ENCODE measurements at regions not wholly inside any gene's neighbourhood (a gene's known extent, or its start where the extent isn't known, plus 50 kb on each side); places are given as distances from the start of the nearest gene placed in this dataset.

DNA sequence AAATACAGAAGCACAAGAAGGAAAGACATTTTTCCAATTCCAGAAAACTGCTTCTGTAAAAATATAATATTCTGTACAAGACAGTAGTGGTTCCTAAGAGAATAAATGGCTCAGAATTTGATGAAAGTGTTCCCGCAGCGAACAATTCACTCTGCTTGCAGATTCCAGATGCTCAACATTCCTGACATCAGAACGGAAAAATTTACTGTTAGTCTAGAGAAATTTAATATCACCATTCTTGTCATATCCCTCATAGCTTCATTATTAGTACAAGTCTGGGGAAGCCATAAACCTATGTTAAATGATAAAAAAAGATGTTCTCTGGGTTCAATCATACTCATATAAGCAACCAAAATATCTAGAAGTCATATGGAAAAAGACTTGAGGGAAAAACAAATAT is 83.6 kb downstream of the MPP7 start:
- H3K27ac Mint-ChIP-seq, result no peak overlapping the region
- CTCF ChIA-PET, result interaction anchor here (1.4 to 2.9 kb wide), 3 partner anchors 22 to 175 kb away, joined by 4 to 25 read pairs (median 8); no protein-coding TSS in a partner anchor
- H3K4me1 Mint-ChIP-seq, result peaks cover 39% of the 10 kb centered on the region
- POLR2A ChIA-PET, result no interaction called here
- ATAC-seq (no peak), DNase-seq (no peak)
- no peak overlapping the region for H3K4me3 Mint-ChIP-seq
- no peaks in the 10 kb centered on the region for H3K9me3 Mint-ChIP-seq (ENCODE audit: low read depth)
- intact Hi-C loops (cut with DNase I, micrococcal nuclease), result loop anchor here in 1 of 2 experiments (2.0 kb wide), 1 partner anchor 40 kb away; no protein-coding TSS in a partner anchor
- H3K36me3 Mint-ChIP-seq (ENCODE audit: low read depth), result peaks cover 2% of the 10 kb centered on the region
- no peaks in the 10 kb centered on the region for H3K27me3 Mint-ChIP-seq

DNA sequence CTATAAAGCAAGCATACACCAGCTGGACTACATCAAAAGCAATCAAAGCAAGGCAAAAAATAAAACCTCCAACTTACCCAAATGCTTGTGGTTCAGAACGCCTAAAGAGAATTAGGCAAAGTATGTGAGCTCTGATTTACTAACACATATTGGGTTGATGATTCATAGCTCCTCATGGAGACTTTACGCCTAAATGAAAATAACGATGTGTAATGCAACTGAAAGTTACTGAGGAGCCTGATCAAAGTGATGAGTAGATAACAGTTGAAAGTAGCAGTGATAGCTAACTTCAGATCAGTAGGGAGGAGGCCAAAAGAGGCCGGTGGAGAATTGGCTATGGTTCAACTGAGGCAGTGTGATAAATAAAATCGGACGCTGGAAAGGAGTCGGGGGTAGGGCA is 85.0 kb downstream of the MPP7 start:
- Mint-ChIP-seq H3K27me3 (no peaks in the 10 kb centered on the region), H3K4me3 (no peak overlapping the region), H3K9me3 (ENCODE audit: low read depth) (no peaks in the 10 kb centered on the region), H3K27ac (no peak overlapping the region), H3K36me3 (ENCODE audit: low read depth) (peaks cover 6% of the 10 kb centered on the region), H3K4me1 (peaks cover 39% of the 10 kb centered on the region)
- CTCF ChIA-PET, result interaction anchor here (0.8 to 1.7 kb wide), 6 partner anchors 24 to 176 kb away, joined by 3 to 11 read pairs (median 3); no protein-coding TSS in a partner anchor
- DNase-seq, result peak; percentile 39
- peak; percentile 98 for ATAC-seq
- POLR2A ChIA-PET, result interaction anchor here (0.5 to 1.0 kb wide), 2 partner anchors 108 to 117 kb away, joined by 3 to 4 read pairs; no protein-coding TSS in a partner anchor
- intact Hi-C loops (cut with DNase I, micrococcal nuclease), result loop anchor here (1.0 to 2.0 kb wide), 3 partner anchors 39 to 476 kb away; no protein-coding TSS in a partner anchor

DNA sequence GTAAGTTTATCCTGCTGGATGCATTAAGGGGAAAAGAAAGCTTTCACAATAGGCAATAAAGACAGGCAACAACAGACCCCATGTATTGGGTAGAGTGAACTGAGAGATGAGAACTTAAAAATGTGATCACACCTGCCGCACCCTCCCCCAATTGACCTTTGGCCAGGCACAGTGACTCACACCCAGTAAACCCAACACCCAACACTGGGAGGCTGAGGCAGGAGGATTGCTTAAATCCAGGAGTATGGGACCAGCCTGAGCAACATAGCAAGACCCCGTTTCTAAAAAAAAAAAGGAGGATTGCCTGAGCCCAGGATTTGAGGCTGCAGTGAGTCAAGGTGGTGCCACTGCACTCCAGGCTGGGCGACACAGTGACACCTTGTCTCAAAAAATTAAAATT is 86.9 kb downstream of the MPP7 start:
- Mint-ChIP-seq H3K4me1 (peaks cover 39% of the 10 kb centered on the region), H3K27ac (no peak overlapping the region), H3K36me3 (ENCODE audit: low read depth) (peaks cover 6% of the 10 kb centered on the region), H3K9me3 (ENCODE audit: low read depth) (no peaks in the 10 kb centered on the region), H3K4me3 (no peak overlapping the region), H3K27me3 (no peaks in the 10 kb centered on the region)
- ChIA-PET CTCF (no interaction called here), POLR2A (interaction anchor here (0.6 kb wide), 1 partner anchor 23 kb away, joined by 3 read pairs; no protein-coding TSS in a partner anchor)
- DNase-seq (peak; percentile 20), ATAC-seq (no peak)
- intact Hi-C loops (cut with DNase I, micrococcal nuclease), result no loop called here

DNA sequence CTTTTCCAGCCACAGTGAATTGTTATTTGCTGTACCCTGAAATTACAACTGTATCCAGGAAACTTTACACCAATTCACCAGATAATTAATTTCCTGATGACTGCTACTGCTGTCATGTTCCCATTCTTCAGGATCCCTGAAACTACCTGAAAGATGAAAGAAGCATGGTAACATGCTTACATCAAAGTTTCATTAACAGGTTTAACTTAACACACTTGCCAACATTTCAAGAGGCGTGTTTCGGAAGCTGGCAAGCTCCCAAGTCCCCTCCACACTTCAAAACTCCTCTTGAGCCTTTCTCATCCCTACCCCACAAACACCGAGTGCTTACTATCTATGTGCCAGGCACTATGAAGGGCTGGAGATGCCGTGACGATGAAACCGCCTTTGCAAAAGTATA is 88.6 kb downstream of the MPP7 start:
- Mint-ChIP-seq H3K27me3 (no peaks in the 10 kb centered on the region), H3K36me3 (ENCODE audit: low read depth) (peaks cover 9% of the 10 kb centered on the region), H3K4me3 (no peak overlapping the region), H3K9me3 (ENCODE audit: low read depth) (no peaks in the 10 kb centered on the region), H3K27ac (no peak overlapping the region), H3K4me1 (peaks cover 32% of the 10 kb centered on the region)
- intact Hi-C loops (cut with DNase I, micrococcal nuclease), result no loop called here
- CTCF ChIA-PET, result interaction anchor here (2.0 kb wide), 1 partner anchor 27 kb away, joined by 5 read pairs; no protein-coding TSS in a partner anchor
- no peak for ATAC-seq
- POLR2A ChIA-PET, result no interaction called here
- no peak for DNase-seq

DNA sequence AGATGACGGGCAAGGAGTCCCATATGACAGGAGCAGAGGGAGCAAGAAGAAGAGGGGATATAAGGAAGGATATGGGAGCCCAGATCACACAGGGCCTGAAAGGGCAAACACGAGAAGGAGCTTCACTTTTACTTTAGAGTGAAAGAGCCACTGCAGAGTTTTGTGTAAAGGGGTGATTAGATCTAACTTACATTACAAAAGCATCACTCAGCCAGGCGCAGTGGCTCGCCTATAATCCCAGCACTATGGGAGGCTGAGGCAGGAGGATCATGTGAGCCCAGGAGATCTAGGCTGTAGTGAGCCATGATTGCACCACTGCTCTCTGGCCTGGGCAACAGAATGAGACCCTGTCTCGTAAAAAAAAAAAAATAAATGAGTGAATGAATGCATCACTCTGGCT is 91.1 kb downstream of the MPP7 start:
- ChIA-PET CTCF (no interaction called here), POLR2A (no interaction called here)
- H3K27ac Mint-ChIP-seq, result no peak overlapping the region
- no peak for ATAC-seq
- peaks cover 19% of the 10 kb centered on the region for H3K36me3 Mint-ChIP-seq (ENCODE audit: low read depth)
- H3K9me3 Mint-ChIP-seq (ENCODE audit: low read depth), result peaks cover 3% of the 10 kb centered on the region
- no peaks in the 10 kb centered on the region for H3K27me3 Mint-ChIP-seq
- intact Hi-C loops (cut with DNase I, micrococcal nuclease), result no loop called here
- no peak overlapping the region for H3K4me3 Mint-ChIP-seq
- H3K4me1 Mint-ChIP-seq, result peaks cover 10% of the 10 kb centered on the region
- DNase-seq, result no peak

DNA sequence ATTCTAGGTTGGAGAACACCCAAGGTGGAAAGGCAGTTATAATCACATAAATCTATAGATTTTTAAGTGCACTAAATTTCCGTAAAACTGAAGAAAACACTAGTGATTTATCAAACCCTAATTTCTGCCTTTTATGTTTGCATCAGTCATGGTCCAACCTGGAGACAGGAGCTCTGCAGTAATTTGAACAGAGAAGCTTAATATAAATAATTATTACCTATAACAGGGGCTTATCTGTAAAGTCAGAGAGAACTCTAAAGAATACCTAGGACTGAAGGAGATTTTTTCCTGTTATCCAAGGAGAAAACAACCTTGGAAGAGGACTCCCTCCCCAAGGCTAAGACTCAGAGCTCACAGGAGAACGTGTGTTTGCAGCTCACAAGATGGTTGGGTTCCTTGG is 95.1 kb downstream of the MPP7 start:
- ChIA-PET CTCF (interaction anchor here (0.6 kb wide), 1 partner anchor 19 kb away, joined by 5 read pairs; no protein-coding TSS in a partner anchor), POLR2A (no interaction called here)
- no peak for DNase-seq
- Mint-ChIP-seq H3K4me3 (no peak overlapping the region), H3K27ac (no peak overlapping the region), H3K4me1 (no peaks in the 10 kb centered on the region), H3K27me3 (no peaks in the 10 kb centered on the region), H3K36me3 (ENCODE audit: low read depth) (peaks cover 18% of the 10 kb centered on the region), H3K9me3 (ENCODE audit: low read depth) (peaks cover 3% of the 10 kb centered on the region)
- intact Hi-C loops (cut with DNase I, micrococcal nuclease), result no loop called here
- ATAC-seq, result no peak

DNA sequence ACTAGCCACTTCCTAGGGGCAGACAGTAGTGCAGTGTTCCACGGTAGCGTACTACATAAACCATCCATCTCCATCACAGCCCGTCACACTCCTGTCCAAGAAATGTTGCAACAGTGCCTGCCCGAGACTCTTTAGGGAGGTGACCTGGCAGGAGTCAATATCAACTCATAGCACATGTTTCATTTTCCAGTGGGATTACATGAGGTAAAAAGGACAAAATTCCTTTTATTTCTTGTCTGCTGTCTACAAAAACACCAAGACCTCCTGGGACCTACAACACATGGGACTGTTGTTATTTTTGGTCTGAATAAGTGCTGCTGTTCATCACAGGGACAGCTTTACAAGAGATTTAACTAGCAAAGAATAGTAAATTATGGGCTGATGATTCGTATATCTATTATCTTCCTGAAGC is 99.9 kb downstream of the MPP7 start:
- DNase-seq, result no peak
- intact Hi-C loops (cut with DNase I, micrococcal nuclease), result no loop called here
- ChIA-PET CTCF (no interaction called here), POLR2A (no interaction called here)
- H3K4me1 Mint-ChIP-seq, result no peaks in the 10 kb centered on the region
- H3K4me3 Mint-ChIP-seq, result no peak overlapping the region
- no peak overlapping the region for H3K27ac Mint-ChIP-seq
- no peaks in the 10 kb centered on the region for H3K9me3 Mint-ChIP-seq (ENCODE audit: low read depth)
- ATAC-seq, result no peak
- no peaks in the 10 kb centered on the region for H3K27me3 Mint-ChIP-seq
- peaks cover 12% of the 10 kb centered on the region for H3K36me3 Mint-ChIP-seq (ENCODE audit: low read depth)

DNA sequence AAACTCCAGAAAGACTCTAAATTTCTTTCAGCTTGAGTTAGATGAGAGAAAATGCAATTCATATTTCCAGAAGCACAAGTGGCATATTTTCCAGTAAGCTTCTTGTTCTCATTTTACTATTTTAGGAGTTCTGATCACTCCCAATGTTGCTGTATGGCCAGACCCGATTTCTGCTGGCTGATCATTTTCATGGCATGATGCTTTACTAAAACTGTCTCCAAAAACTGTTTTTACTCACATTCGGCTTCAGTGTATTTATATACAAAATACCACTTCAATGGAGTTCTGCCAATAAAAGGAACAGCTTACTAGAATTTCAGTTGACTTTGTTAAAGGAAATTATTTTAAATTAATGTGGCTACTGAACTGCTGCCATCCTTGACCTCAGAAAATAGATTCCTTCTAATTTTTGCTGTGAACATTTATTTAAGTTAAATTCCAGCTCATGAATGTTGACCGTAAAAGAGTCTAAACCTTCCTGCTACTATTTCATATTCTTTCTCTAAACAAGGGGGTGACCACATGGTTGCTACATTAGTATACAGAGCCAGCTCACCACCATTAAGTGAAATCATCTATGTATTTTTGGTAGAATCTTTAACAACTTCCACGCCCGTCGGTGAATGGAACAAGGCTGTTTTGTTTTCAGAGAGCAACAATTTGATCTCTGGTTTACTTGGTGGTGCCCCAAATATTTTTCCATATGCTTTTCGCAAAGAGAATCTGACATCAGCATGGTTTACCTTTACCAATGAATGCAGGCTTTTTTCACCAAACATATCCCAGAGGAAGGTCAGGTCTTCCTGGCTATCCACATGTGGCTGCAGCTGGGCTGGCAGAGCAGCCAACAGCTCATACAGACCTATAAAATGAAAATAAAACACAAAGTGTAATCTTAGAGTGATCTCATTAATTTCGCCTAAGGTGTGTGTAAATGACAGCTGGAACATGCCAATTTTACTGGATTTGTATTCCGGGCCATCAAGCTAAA is 101.2 kb downstream of the MPP7 start:
- intact Hi-C loops (cut with DNase I, micrococcal nuclease), result no loop called here
- CTCF ChIA-PET, result interaction anchor here (0.6 to 1.4 kb wide), 4 partner anchors 18 to 467 kb away, joined by 3 to 6 read pairs (median 4); no protein-coding TSS in a partner anchor
- Mint-ChIP-seq H3K4me1 (no peaks in the 10 kb centered on the region), H3K9me3 (ENCODE audit: low read depth) (no peaks in the 10 kb centered on the region), H3K4me3 (no peak overlapping the region), H3K27me3 (no peaks in the 10 kb centered on the region), H3K36me3 (ENCODE audit: low read depth) (peaks cover 12% of the 10 kb centered on the region), H3K27ac (no peak overlapping the region)
- POLR2A ChIA-PET, result no interaction called here
- no peak for ATAC-seq
- no peak for DNase-seq

DNA sequence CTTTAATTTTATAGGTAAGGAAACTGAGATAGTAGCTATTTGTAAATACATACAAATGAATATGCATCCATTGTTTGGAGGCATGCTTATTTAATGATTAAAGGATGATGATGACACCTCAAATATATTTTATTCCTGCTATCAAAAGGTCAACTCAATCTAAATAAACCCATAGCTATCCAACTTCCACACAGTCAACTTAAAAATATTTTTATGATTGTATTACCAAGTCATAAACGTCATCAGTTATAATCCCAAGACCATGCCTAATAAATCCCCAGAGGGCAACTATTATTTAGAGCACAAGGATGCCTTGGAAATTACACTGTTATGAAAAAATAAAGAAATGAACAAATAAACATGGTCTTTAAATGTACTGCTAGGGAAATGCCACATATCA is 102.1 kb downstream of the MPP7 start:
- intact Hi-C loops (cut with DNase I, micrococcal nuclease), result no loop called here
- Mint-ChIP-seq H3K36me3 (ENCODE audit: low read depth) (peaks cover 10% of the 10 kb centered on the region), H3K9me3 (ENCODE audit: low read depth) (no peaks in the 10 kb centered on the region), H3K27me3 (no peaks in the 10 kb centered on the region), H3K27ac (no peak overlapping the region), H3K4me3 (no peak overlapping the region), H3K4me1 (no peaks in the 10 kb centered on the region)
- ATAC-seq (no peak), DNase-seq (no peak)
- CTCF ChIA-PET, result interaction anchor here (1.1 kb wide), 1 partner anchor 240 kb away, joined by 3 read pairs; no protein-coding TSS in a partner anchor
- POLR2A ChIA-PET, result no interaction called here

DNA sequence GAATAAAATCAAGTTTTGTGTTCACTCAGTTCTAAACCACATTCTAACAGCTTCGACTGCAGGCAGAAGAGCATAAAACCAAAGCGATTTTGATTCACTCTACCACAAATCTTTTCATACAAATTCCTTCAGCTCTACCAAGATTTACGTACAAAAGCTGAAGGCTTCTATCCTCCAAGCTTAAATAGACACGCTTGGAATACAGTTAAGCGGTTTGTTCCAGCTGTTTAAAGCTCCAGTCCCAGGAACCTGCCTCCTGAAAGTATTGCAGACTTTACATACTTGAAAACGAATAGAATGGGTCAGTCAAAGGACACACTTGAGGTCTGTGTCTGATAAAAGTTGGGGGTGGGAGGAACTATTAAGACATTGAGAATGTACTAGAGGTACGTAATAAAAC is 102.9 kb downstream of the MPP7 start:
- ATAC-seq, result no peak
- Mint-ChIP-seq H3K27me3 (no peaks in the 10 kb centered on the region), H3K27ac (no peak overlapping the region), H3K9me3 (ENCODE audit: low read depth) (no peaks in the 10 kb centered on the region), H3K4me3 (no peak overlapping the region), H3K36me3 (ENCODE audit: low read depth) (peaks cover 14% of the 10 kb centered on the region), H3K4me1 (no peaks in the 10 kb centered on the region)
- CTCF ChIA-PET, result interaction anchor here (1.1 to 2.1 kb wide), 2 partner anchors 10 to 239 kb away, joined by 3 to 6 read pairs; no protein-coding TSS in a partner anchor
- POLR2A ChIA-PET, result no interaction called here
- intact Hi-C loops (cut with DNase I, micrococcal nuclease), result no loop called here
- no peak for DNase-seq

DNA sequence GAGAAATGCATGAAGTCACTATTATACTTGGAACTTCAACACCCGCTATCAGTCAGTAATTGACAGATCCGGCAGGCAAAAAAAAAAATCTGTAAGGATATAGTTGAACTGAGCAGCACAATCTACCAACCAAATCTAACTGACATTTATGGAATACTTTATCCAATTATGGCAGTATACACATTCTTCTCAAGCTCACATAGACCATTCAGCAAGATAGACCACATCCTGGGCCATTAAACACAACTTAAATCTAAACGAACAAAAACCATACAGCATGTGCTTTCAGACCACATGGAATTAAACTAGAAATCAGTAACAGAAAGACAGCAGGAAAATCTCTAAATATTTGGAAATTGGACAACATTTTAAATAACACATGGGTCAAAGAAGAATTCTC is 112.7 kb downstream of the MPP7 start:
- ATAC-seq, result no peak
- intact Hi-C loops (cut with DNase I, micrococcal nuclease), result no loop called here

DNA sequence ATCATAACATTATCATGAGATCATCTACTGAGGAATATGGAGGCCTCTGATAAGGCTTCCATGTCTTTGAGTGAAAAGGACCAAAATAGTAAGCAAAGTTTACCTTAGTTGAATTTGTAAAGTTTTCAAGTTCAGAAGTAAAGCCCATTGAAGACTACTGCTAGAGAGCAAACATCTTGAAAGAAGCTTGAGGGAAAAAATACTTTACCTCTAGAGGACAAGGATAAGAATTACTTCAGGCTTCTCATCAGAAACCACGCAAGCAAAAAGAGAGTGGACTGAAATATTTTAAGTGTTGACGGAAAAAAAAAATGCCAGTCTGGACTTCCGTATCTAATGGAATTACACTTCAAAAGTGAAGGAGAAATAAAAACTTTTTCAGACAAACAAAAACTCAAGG is 114.3 kb downstream of the MPP7 start:
- POLR2A ChIA-PET, result no interaction called here
- Mint-ChIP-seq H3K9me3 (ENCODE audit: low read depth) (no peaks in the 10 kb centered on the region), H3K4me3 (no peak overlapping the region), H3K36me3 (ENCODE audit: low read depth) (peaks cover 3% of the 10 kb centered on the region), H3K4me1 (peaks cover 25% of the 10 kb centered on the region), H3K27ac (no peak overlapping the region), H3K27me3 (no peaks in the 10 kb centered on the region)
- DNase-seq (no peak), ATAC-seq (no peak)
- intact Hi-C loops (cut with DNase I, micrococcal nuclease), result no loop called here
- CTCF ChIA-PET, result interaction anchor here (0.6 to 1.3 kb wide), 2 partner anchors 19 to 53 kb away, joined by 4 to 5 read pairs; no protein-coding TSS in a partner anchor

More for the DNA sequence above, 112.7 kb downstream of the MPP7 start:
- CTCF ChIA-PET, result no interaction called here
- Mint-ChIP-seq H3K27me3 (no peaks in the 10 kb centered on the region), H3K36me3 (ENCODE audit: low read depth) (peaks cover 9% of the 10 kb centered on the region), H3K4me3 (no peak overlapping the region), H3K9me3 (ENCODE audit: low read depth) (no peaks in the 10 kb centered on the region), H3K27ac (no peak overlapping the region), H3K4me1 (peaks cover 25% of the 10 kb centered on the region)
- no peak for DNase-seq
- POLR2A ChIA-PET, result no interaction called here
